Endothelial cell (in vitro differentiated cells): ENCODE measurements at regions not wholly inside any gene's neighbourhood (a gene's known extent, or its start where the extent isn't known, plus 50 kb on each side); places are given as distances from the start of the nearest gene placed in this dataset.

Experiments used
- DNase-seq: peaks from one replicate; pipeline ENCODE4 v3.0.0; 2021; ENCODE audit warnings: low spot score
- H3K27ac Mint-ChIP-seq: one replicate; pipeline ENCODE4 v1.8.0; 2021; ENCODE audit warnings: mixed read lengths, inconsistent platforms; ENCODE audit not compliant: unreplicated experiment
- H3K27me3 Mint-ChIP-seq: one replicate; pipeline ENCODE4 v1.8.0; 2021; ENCODE audit warnings: mild to moderate bottlenecking, moderate library complexity, mixed read lengths, inconsistent platforms; ENCODE audit not compliant: unreplicated experiment
- H3K36me3 Mint-ChIP-seq: one replicate; pipeline ENCODE4 v1.8.0; 2021; ENCODE audit warnings: mild to moderate bottlenecking, low read depth, mixed read lengths, inconsistent platforms; ENCODE audit not compliant: unreplicated experiment
- H3K4me1 Mint-ChIP-seq: one replicate; pipeline ENCODE4 v1.8.0; 2021; ENCODE audit warnings: mild to moderate bottlenecking, mixed read lengths, inconsistent platforms; ENCODE audit not compliant: unreplicated experiment
- H3K4me3 Mint-ChIP-seq: one replicate; pipeline ENCODE4 v1.8.0; 2021; ENCODE audit warnings: mild to moderate bottlenecking, mixed read lengths, inconsistent platforms; ENCODE audit not compliant: unreplicated experiment
- H3K9me3 Mint-ChIP-seq: one replicate; pipeline ENCODE4 v1.8.0; 2021; ENCODE audit warnings: mixed read lengths, inconsistent platforms; ENCODE audit not compliant: unreplicated experiment
- CTCF ChIP-seq: fragments of 200-600 bp; sonication (generic); IDR thresholded peaks from one replicate; pipeline ENCODE4 v1.5.0; 2021; ENCODE audit warnings: antibody characterized with exemption; ENCODE audit not compliant: unreplicated experiment

GRCh38 chr3:168336276-168336675 lies 240.6 kb upstream of the GOLIM4 start:
- Mint-ChIP-seq H3K36me3 (no peaks in the 10 kb centered on the region), H3K9me3 (no peaks in the 10 kb centered on the region), H3K27me3 (no peaks in the 10 kb centered on the region), H3K4me3 (no peak overlapping the region), H3K27ac (no peak overlapping the region), H3K4me1 (peaks cover 6% of the 10 kb centered on the region)
- no peak for DNase-seq
- TF ChIP-seq CTCF, result no peak

GRCh38 chr3:168333410-168333935 lies 237.7 kb upstream of the GOLIM4 start:
- H3K9me3 Mint-ChIP-seq, result no peaks in the 10 kb centered on the region
- H3K27ac Mint-ChIP-seq, result no peak overlapping the region
- peaks cover 3% of the 10 kb centered on the region for H3K4me1 Mint-ChIP-seq
- no peaks in the 10 kb centered on the region for H3K36me3 Mint-ChIP-seq
- no peak for TF ChIP-seq CTCF
- H3K4me3 Mint-ChIP-seq, result no peak overlapping the region
- DNase-seq, result no peak
- no peaks in the 10 kb centered on the region for H3K27me3 Mint-ChIP-seq

GRCh38 chr3:168331756-168332155 lies 236.0 kb upstream of the GOLIM4 start:
- Mint-ChIP-seq H3K36me3 (no peaks in the 10 kb centered on the region), H3K27ac (no peak overlapping the region), H3K4me1 (no peaks in the 10 kb centered on the region), H3K9me3 (no peaks in the 10 kb centered on the region), H3K4me3 (no peak overlapping the region), H3K27me3 (no peaks in the 10 kb centered on the region)
- TF ChIP-seq CTCF, result no peak
- no peak for DNase-seq

- Mint-ChIP-seq H3K4me3 (no peak overlapping the region), H3K9me3 (no peaks in the 10 kb centered on the region), H3K27ac (no peak overlapping the region), H3K36me3 (no peaks in the 10 kb centered on the region), H3K4me1 (no peaks in the 10 kb centered on the region), H3K27me3 (no peaks in the 10 kb centered on the region)
- DNase-seq, result no peak
- TF ChIP-seq CTCF, result no peak
Measured at GRCh38 chr3:168330983-168331382, 235.3 kb upstream of the GOLIM4 start.

DNA sequence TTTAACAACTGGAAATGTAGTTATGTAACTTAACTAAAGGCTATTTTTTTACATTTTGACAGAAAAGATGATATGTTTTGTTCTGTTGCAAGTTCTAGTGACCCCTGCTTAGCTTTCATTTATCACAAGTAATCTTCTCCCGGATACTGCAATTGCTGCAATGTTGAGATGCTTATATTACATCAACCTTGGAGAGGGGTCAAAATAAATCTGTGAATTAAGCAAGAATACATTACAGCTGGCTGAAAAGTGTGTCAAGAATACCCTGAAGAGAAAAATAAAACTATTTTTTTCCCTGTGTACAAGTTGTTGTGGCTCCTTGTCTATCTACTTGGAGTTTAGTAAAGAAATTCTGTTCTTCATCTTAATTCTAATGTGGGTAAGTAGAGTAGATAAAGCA lies 232.1 kb upstream of the GOLIM4 start:
- no peaks in the 10 kb centered on the region for H3K27me3 Mint-ChIP-seq
- no peaks in the 10 kb centered on the region for H3K9me3 Mint-ChIP-seq
- no peak for TF ChIP-seq CTCF

More for the DNA sequence above, 232.1 kb upstream of the GOLIM4 start:
- DNase-seq, result no peak
- H3K4me3 Mint-ChIP-seq, result no peak overlapping the region
- H3K27ac Mint-ChIP-seq, result no peak overlapping the region
- H3K4me1 Mint-ChIP-seq, result no peaks in the 10 kb centered on the region
- no peaks in the 10 kb centered on the region for H3K36me3 Mint-ChIP-seq
